DMS114 treated with DMSO at 0.1 percent for 48 hours (cell line): ENCODE measurements at regions not wholly inside any gene's neighbourhood (a gene's known extent, or its start where the extent isn't known, plus 50 kb on each side); places are given as distances from the start of the nearest gene placed in this dataset.
"Not testable (repeated sequence)": the region's sequence is repeated elsewhere in the genome, so short reads cannot be mapped to it uniquely, and the experiment has no call there.

Experiments
- DNase-seq: peaks from one replicate; lab custom pipeline; 2025; ENCODE audit not compliant: unreplicated experiment; lab: John Stamatoyannopoulos, UW

DNA sequence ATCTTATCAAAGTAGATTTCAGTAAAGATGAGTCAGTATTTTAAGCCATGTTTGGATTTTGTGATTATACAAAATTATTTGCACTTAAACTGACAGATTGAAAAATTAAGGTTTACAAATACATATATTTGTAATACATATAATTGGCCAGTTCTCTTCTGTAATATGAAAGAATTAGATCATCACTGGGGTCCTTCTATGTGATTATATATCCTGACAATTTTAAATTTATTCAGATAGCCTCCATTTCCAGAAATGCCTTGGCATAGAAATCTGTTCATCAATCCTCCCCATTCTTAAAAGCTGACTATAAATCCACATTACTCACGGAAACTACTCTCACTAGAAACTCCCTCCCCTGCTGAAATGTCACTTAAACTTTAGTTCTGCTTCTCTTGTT is 280.4 kb upstream of the ANXA10 start:
- no peak for DNase-seq

GRCh38 chr4:167826281-167826680 is 266.1 kb upstream of the ANXA10 start:
- DNase-seq = no peak

- DNase-seq = no peak
These were observed 260.5 kb upstream of the ANXA10 start for GRCh38 chr4:167831855-167832254.

DNA sequence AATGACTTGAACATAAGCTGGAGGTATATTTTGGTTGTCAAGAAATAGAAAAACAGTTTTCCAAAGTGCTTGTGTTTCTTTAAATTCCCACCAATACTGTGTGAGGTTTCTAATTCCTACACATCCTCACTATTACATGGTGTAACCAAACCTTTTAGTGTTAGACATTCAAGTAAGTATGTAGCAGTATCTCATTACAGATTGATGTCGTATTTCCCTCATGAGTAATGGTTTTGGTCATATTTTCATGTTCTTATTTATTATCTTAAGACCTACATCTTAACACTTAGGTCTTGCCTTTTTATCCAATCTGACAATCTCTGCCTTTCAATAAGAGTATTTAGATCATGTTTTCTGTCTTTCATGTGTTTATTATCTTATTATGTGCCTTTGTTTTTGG is 253.7 kb upstream of the ANXA10 start:
- DNase-seq = no peak

GRCh38 chr4:167842487-167842886 is 249.8 kb upstream of the ANXA10 start:
- no peak for DNase-seq

DNA sequence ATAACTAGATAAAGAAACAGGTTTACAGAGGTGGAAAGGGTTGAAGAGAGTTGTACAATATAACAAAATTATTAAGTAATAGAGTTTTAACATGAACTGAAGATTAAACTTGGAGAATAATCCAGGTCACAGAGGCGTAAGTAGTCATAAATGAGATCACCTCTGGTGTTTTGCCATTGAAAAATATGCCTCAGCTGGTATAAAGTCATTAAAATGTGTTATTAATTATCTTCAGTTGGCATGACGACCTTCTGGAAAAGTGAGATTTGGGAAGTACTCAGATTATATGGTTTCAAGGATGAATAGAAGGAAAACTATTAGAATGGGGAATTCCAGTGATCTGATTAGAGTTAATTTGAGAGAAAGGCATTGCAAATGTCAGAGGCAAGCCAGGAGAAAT is 237.5 kb upstream of the ANXA10 start:
- DNase-seq = no peak

DNA sequence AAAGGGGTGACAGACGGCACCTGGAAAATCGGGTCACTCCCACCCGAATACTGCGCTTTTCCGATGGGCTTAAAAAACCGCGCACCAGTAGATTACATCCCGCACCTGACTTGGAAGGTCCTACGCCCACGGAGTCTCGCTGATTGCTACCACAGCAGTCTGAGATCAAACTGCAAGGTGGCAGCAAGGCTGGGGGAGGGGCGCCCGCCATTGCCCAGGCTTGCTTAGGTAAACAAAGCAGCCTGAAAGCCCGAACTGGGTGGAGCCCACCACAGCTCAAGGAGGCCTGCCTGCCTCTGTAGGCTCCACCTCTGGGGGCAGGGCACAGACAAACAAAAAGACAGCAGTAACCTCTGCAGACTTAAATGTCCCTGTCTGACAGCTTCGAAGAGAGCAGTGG is 234.2 kb upstream of the ANXA10 start:
- DNase-seq = not testable (repeated sequence)

GRCh38 chr4:167867191-167867590 is 225.1 kb upstream of the ANXA10 start:
- no peak for DNase-seq

- DNase-seq = no peak
These were observed 224.2 kb upstream of the ANXA10 start for GRCh38 chr4:167868163-167868562.

DNA sequence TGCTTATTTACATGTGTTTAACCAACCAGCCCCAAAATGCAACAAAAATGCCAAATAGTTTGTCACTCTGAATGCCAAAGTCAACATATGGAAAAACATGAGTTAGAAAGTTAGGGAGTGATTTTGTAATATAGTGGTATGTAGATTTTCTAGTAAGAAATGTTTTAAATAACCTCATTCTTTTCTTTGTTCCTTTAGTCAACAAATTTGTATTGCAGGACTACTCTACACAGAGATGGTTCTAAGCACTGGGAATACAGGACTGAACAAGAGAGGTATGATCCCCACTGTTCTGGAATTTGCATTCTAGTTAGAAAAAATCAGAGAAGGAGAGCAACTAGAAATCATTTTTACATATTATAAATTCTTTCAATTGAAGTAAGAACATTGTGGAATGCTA is 218.8 kb upstream of the ANXA10 start:
- DNase-seq = no peak

- DNase-seq = not testable (repeated sequence)
These were observed 216.2 kb upstream of the ANXA10 start for GRCh38 chr4:167876091-167876490.

- DNase-seq = not testable (repeated sequence)
These were observed 214.5 kb upstream of the ANXA10 start for GRCh38 chr4:167877826-167878225.

- no peak for DNase-seq
These were observed 209.1 kb upstream of the ANXA10 start for GRCh38 chr4:167883266-167883665.

- no peak for DNase-seq
These were observed 207.3 kb upstream of the ANXA10 start for GRCh38 chr4:167885071-167885470.

GRCh38 chr4:167885872-167886271 is 206.5 kb upstream of the ANXA10 start:
- DNase-seq = no peak

DNA sequence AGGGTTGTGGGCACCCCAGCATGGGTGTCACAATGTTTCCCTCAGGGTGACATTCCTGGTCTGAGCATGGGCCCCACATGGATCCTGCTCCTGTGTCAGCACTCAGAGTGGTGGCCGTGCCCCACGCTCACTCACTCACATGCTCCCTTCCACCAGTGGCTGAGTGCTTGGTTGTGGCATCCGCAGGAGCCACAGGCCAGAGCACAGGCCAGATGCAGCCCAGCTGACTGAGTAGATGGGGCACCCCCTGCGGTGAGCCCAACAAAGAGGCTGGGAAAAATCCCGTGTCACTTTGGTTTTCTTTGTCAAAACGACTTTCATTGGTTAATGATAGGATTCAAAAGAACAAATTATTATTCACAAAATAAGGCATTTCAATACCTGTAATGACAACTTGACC is 204.6 kb upstream of the ANXA10 start:
- no peak for DNase-seq

GRCh38 chr4:167890226-167890625 is 202.1 kb upstream of the ANXA10 start:
- no peak for DNase-seq

DNA sequence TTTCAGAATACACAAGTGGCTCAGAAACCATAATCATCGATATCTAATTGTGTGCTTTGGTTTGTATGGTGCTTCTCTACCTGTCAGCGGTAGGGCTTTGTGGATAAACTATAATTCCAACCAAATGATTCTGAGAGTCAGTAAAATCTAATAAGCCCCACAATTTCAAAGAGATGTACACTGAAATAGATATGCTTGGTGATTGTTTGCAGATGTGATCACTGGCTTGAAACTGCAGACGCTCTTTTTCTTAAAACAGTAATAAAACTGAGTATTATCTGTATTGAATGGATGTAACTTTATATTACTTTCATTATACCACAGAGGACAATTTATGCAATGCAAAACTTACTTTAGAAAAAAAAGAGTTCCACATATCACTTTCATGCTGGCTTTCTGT is 198.8 kb upstream of the ANXA10 start:
- no peak for DNase-seq

- not testable (repeated sequence) for DNase-seq
These were observed 196.1 kb upstream of the ANXA10 start for GRCh38 chr4:167896260-167896659.

DNA sequence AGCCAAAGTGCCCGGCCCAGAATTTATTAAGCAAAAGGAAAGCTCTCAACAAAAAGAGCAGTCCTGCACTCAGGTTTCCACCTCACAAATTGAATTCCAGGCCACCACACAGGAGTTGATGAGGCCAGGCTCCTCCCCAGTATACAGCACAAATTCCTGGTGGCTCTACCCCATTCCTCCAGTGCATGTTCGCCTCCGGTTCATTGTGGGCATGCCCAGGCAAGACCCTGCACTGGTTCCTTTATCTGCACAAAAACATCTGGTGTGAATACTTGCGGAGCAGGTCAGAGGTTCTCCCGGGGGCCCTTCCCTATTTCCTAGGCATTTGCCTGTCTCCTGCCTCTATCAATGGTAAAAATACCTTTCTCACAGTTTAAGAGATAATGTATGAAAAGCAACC is 195.2 kb upstream of the ANXA10 start:
- no peak for DNase-seq

DNA sequence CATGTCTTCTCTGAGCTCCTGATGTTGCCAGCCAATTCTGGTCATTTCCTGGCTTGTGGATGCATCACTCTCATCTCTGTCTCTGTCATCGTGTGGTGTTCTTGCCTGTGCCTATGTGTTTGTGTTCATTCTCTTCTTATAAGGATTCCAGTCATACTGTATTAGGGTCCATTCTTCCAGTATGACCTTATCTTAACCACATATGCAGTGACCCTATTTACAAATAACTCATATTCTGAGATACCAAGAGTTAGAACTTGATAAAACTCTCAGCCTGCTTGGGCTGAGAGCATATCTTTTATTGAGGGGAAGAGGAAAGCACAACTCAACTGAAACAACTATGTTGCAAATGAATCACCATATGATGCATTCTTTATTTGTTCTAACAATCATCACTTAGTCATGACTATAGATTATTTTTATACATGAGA is 189.0 kb upstream of the ANXA10 start:
- no peak for DNase-seq

- no peak for DNase-seq
These were observed 185.5 kb upstream of the ANXA10 start for GRCh38 chr4:167906851-167907250.

GRCh38 chr4:167908816-167909215 is 183.5 kb upstream of the ANXA10 start:
- no peak for DNase-seq

DNA sequence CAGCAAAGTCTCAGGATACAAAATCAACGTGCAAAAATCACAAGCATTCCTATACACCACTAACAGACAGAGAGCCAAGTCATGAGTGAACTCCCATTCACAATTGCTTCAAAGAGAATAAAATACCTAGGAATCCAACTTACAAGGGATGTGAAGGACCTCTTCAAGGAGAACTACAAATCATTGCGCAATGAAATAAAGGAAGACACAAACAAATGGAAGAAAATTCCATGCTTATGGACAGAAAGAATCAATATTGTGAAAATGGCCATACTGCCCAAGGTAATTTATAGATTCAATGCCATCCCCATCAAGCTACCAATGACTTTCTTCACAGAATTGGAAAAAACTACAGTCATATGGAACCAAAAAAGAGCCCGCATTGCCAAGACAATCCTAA is 179.8 kb upstream of the ANXA10 start:
- not testable (repeated sequence) for DNase-seq
